ENCODE measurements at regions not wholly inside any gene's neighbourhood (a gene's known extent, or its start where the extent isn't known, plus 50 kb on each side); places are given as distances from the start of the nearest gene placed in this dataset.
"Not testable (repeated sequence)": the region's sequence is repeated elsewhere in the genome, so short reads cannot be mapped to it uniquely, and the experiment has no call there.

GRCh38 chr2:40680547-40680946 lies 228.7 kb upstream of the SLC8A1 start:
- Histone ChIP-seq H3K27me3 (ENCODE audit: insufficient read depth in 3 of 3, low read length in 2 of 3) (no peaks in the 10 kb centered on the region), H3K9me3 (peaks cover 4% of the 10 kb centered on the region), H3K4me3 (peak overlapping the region; percentile 25), H3K4me1 (no peaks in the 10 kb centered on the region), H3K36me3 (ENCODE audit: insufficient read depth in 1 of 2, low read depth in 1 of 2) (no peaks in the 10 kb centered on the region), H3K27ac (no peak overlapping the region)
- 54 to 66% (median 63%) methylated on average over 2 of the region's 2 CpGs for WGBS, 3 donors
- DNase-seq (no peak), ATAC-seq (no peak)
- TF ChIP-seq CTCF (IDR thresholded peaks at IDR 0.05), result no peak
- intact Hi-C loops (cut with DNase I), result no loop called here

GRCh38 chr2:40690036-40690435 lies 238.1 kb upstream of the SLC8A1 start:
- no peak for TF ChIP-seq CTCF (IDR thresholded peaks at IDR 0.05)
- intact Hi-C loops (cut with DNase I), result no loop called here

GRCh38 chr2:40690525-40690924 lies 238.6 kb upstream of the SLC8A1 start:
- TF ChIP-seq CTCF (IDR thresholded peaks at IDR 0.05), result no peak
- Histone ChIP-seq H3K27me3 (ENCODE audit: insufficient read depth in 3 of 3, low read length in 2 of 3) (no peaks in the 10 kb centered on the region), H3K4me1 (no peaks in the 10 kb centered on the region), H3K4me3 (no peak overlapping the region), H3K27ac (no peak overlapping the region), H3K9me3 (no peaks in the 10 kb centered on the region), H3K36me3 (ENCODE audit: insufficient read depth in 1 of 2, low read depth in 1 of 2) (no peaks in the 10 kb centered on the region)
- no peak for DNase-seq
- intact Hi-C loops (cut with DNase I), result no loop called here
- peak in 1 of 4 donors; percentile 30 for ATAC-seq
- WGBS, 3 donors, result 45 to 77% (median 50%) methylated on average over 3 of the region's 3 CpGs

More at GRCh38 chr2:40690036-40690435, 238.1 kb upstream of the SLC8A1 start:
- H3K4me3 ChIP-seq, result no peak overlapping the region
- no peaks in the 10 kb centered on the region for H3K27me3 ChIP-seq (ENCODE audit: insufficient read depth in 3 of 3, low read length in 2 of 3)
- ATAC-seq, result no peak
- H3K36me3 ChIP-seq (ENCODE audit: insufficient read depth in 1 of 2, low read depth in 1 of 2), result no peaks in the 10 kb centered on the region
- WGBS, 3 donors, result 83 to 91% (median 84%) methylated on average over 3 of the region's 3 CpGs
- H3K27ac ChIP-seq, result no peak overlapping the region
- H3K4me1 ChIP-seq, result no peaks in the 10 kb centered on the region
- no peak for DNase-seq
- no peaks in the 10 kb centered on the region for H3K9me3 ChIP-seq

GRCh38 chr2:40700231-40700954 lies 248.5 kb upstream of the SLC8A1 start:
- WGBS, 3 donors, result 64 to 67% (median 66%) methylated on average over 5 of the region's 5 CpGs

GRCh38 chr2:40712197-40712894 lies 260.5 kb upstream of the SLC8A1 start:
- H3K4me1 ChIP-seq; H3K27ac ChIP-seq; H3K27me3 ChIP-seq (ENCODE audit: insufficient read depth in 3 of 3, low read length in 2 of 3); ATAC-seq; H3K36me3 ChIP-seq (ENCODE audit: insufficient read depth in 1 of 2, low read depth in 1 of 2); H3K9me3 ChIP-seq; intact Hi-C loops (cut with DNase I); DNase-seq; H3K4me3 ChIP-seq: not testable (repeated sequence)
- WGBS, 3 donors, result 33 to 47% (median 37%) methylated on average over 7 of the region's 7 CpGs

More at GRCh38 chr2:40700231-40700954, 248.5 kb upstream of the SLC8A1 start:
- H3K27me3 ChIP-seq (ENCODE audit: insufficient read depth in 3 of 3, low read length in 2 of 3), result no peaks in the 10 kb centered on the region
- no peaks in the 10 kb centered on the region for H3K36me3 ChIP-seq (ENCODE audit: insufficient read depth in 1 of 2, low read depth in 1 of 2)
- TF ChIP-seq CTCF (IDR thresholded peaks at IDR 0.05), result no peak
- no peaks in the 10 kb centered on the region for H3K9me3 ChIP-seq
- no peak overlapping the region for H3K4me3 ChIP-seq
- no peak overlapping the region for H3K27ac ChIP-seq
- no peaks in the 10 kb centered on the region for H3K4me1 ChIP-seq
- DNase-seq (no peak), ATAC-seq (no peak)
- intact Hi-C loops (cut with DNase I), result no loop called here
